BE2C (cell line): ENCODE measurements at regions not wholly inside any gene's neighbourhood (a gene's known extent, or its start where the extent isn't known, plus 50 kb on each side); places are given as distances from the start of the nearest gene placed in this dataset.
"Not testable (repeated sequence)": the region's sequence is repeated elsewhere in the genome, so short reads cannot be mapped to it uniquely, and the experiment has no call there.

Experiments
- DNase-seq: peaks from one replicate; pipeline ENCODE4 v3.0.0-alpha.2; 2020
- H3K27me3 ChIP-seq: fragments of 250-450 bp; sonication (Bioruptor Pico); 2 replicates; pipeline ENCODE4 v1.5.1; 2020; ENCODE audit warnings: mild to moderate bottlenecking
- H3K36me3 ChIP-seq: fragments of 250-450 bp; sonication (Bioruptor Pico); 2 replicates; pipeline ENCODE4 v1.5.1; 2020; ENCODE audit warnings: mild to moderate bottlenecking
- H3K4me1 ChIP-seq: fragments of 250-450 bp; sonication (Bioruptor Pico); 2 replicates; pipeline ENCODE4 v1.5.1; 2020
- H3K4me3 ChIP-seq: 2 replicates; pipeline ENCODE4 v1.5.1; 2011; ENCODE audit warnings: low read depth, low read length
- H3K9me3 ChIP-seq: fragments of 250-450 bp; sonication (Bioruptor Pico); 2 replicates; pipeline ENCODE4 v1.5.1; 2020
- CTCF ChIP-seq: IDR thresholded peaks from 2 replicates; pipeline ENCODE4 v1.5.1; 2012; ENCODE audit warnings: mild to moderate bottlenecking, low read depth, low read length

GRCh38 chr16:65702707-65703402 is 581.0 kb upstream of the CDH11 start:
- TF ChIP-seq CTCF = no peak
- DNase-seq = peak; percentile 35

GRCh38 chr16:65700596-65700995 is 578.7 kb upstream of the CDH11 start:
- no peaks in the 10 kb centered on the region for H3K27me3 ChIP-seq
- no peak for TF ChIP-seq CTCF
- no peaks in the 10 kb centered on the region for H3K9me3 ChIP-seq
- H3K36me3 ChIP-seq = no peaks in the 10 kb centered on the region
- H3K4me3 ChIP-seq = no peak overlapping the region
- DNase-seq = no peak
- no peaks in the 10 kb centered on the region; the same call in 1 of the 2 replicates for H3K4me1 ChIP-seq

More at GRCh38 chr16:65702707-65703402, 581.0 kb upstream of the CDH11 start:
- Histone ChIP-seq H3K36me3 (no peaks in the 10 kb centered on the region), H3K4me3 (no peak overlapping the region), H3K9me3 (no peaks in the 10 kb centered on the region), H3K27me3 (no peaks in the 10 kb centered on the region), H3K4me1 (no peaks in the 10 kb centered on the region; the same call in 1 of the 2 replicates)

GRCh38 chr16:65698791-65699321 is 577.0 kb upstream of the CDH11 start:
- Histone ChIP-seq H3K27me3 (no peaks in the 10 kb centered on the region), H3K4me1 (no peaks in the 10 kb centered on the region; the same call in 1 of the 2 replicates), H3K9me3 (no peaks in the 10 kb centered on the region), H3K36me3 (no peaks in the 10 kb centered on the region), H3K4me3 (no peak overlapping the region)
- no peak for DNase-seq
- TF ChIP-seq CTCF = no peak

- Histone ChIP-seq H3K4me1 (no peaks in the 10 kb centered on the region; the same call in 1 of the 2 replicates), H3K9me3 (no peaks in the 10 kb centered on the region), H3K27me3 (no peaks in the 10 kb centered on the region), H3K4me3 (no peak overlapping the region), H3K36me3 (no peaks in the 10 kb centered on the region)
- DNase-seq = peak; percentile 26
- TF ChIP-seq CTCF = no peak
Measured at GRCh38 chr16:65697521-65697920, 575.7 kb upstream of the CDH11 start.

GRCh38 chr16:65697065-65697464 is 575.2 kb upstream of the CDH11 start:
- no peak for DNase-seq
- H3K9me3 ChIP-seq = no peaks in the 10 kb centered on the region
- H3K4me3 ChIP-seq = no peak overlapping the region

GRCh38 chr16:65691846-65692245 is 570.0 kb upstream of the CDH11 start:
- not testable (repeated sequence) for H3K36me3 ChIP-seq, H3K27me3 ChIP-seq, H3K4me3 ChIP-seq, H3K4me1 ChIP-seq, DNase-seq, H3K9me3 ChIP-seq

More at GRCh38 chr16:65697065-65697464, 575.2 kb upstream of the CDH11 start:
- H3K36me3 ChIP-seq = no peaks in the 10 kb centered on the region
- H3K4me1 ChIP-seq = no peaks in the 10 kb centered on the region
- TF ChIP-seq CTCF = peak; percentile 28
- no peaks in the 10 kb centered on the region for H3K27me3 ChIP-seq
